ENCODE measurements at regions not wholly inside any gene's neighbourhood (a gene's known extent, or its start where the extent isn't known, plus 50 kb on each side); places are given as distances from the start of the nearest gene placed in this dataset.

DNA sequence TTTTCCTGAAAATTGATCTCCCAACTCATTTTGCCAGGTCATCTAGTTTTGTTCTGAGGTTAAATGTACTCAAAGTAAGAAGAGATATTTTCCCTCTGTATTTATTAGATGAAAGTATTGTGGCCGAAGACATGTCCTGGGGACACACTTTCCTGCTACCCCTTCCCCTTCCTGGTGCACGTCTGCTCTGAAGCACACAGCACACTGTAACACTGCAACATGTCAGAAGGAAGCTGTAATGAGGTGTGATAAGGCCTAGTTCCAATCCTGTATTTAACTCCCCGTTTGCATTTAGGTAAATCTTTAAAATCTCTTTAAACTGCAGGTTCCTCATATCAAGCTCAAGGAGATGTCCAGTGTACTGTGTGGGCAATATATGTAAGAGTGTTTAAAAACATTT lies 99.4 kb downstream of the HDGFL1 start:
- no peak for TF ChIP-seq KLF10 (tag by site-specific recombination; IDR thresholded peaks at IDR 0.05)
- TF ChIP-seq ZNF561 (tag by site-specific recombination; IDR thresholded peaks at IDR 0.05; ENCODE audit: borderline replicate concordance): no peak
- no peak for TF ChIP-seq PRDM1 (tag by site-specific recombination; IDR thresholded peaks at IDR 0.05)
- no peak for TF ChIP-seq PATZ1 (tag by site-specific recombination; IDR thresholded peaks at IDR 0.05)
- no peak overlapping the region for H3K27ac ChIP-seq (ENCODE audit: extremely low read depth, low read depth, low read length)
- CTCF ChIA-PET: no interaction called here
- no peaks in the 10 kb centered on the region for H3K9me3 ChIP-seq (ENCODE audit: control insufficient read depth, insufficient read depth, low read depth, low read length)
- POLR2A ChIA-PET: no interaction called here
- no peaks in the 10 kb centered on the region for H3K36me3 ChIP-seq (ENCODE audit: control insufficient read depth in 2 of 2, insufficient read depth in 1 of 2, low read length in 2 of 2)
- no peaks in the 10 kb centered on the region for H3K4me1 ChIP-seq (ENCODE audit: control insufficient read depth, insufficient read depth, low read length)
- no peak overlapping the region for H3K4me3 ChIP-seq (ENCODE audit: low read depth, low read length)

- CTCF ChIA-PET: interaction anchor here (0.6 kb wide), 2 partner anchors 1691 to 1711 kb away, joined by 3 to 4 read pairs; no protein-coding TSS in a partner anchor
- Histone ChIP-seq H3K9me3 (ENCODE audit: control insufficient read depth, insufficient read depth, low read depth, low read length) (no peaks in the 10 kb centered on the region), H3K4me3 (ENCODE audit: low read depth, low read length) (no peak overlapping the region), H3K4me1 (ENCODE audit: control insufficient read depth, insufficient read depth, low read length) (no peaks in the 10 kb centered on the region), H3K36me3 (ENCODE audit: control insufficient read depth in 2 of 2, insufficient read depth in 1 of 2, low read length in 2 of 2) (no peaks in the 10 kb centered on the region), H3K27ac (ENCODE audit: extremely low read depth, low read depth, low read length) (no peak overlapping the region)
- no peak for TF ChIP-seq ZNF16 (tag by site-specific recombination; IDR thresholded peaks at IDR 0.05; ENCODE audit: low read depth)
- TF ChIP-seq, protein P1, sequence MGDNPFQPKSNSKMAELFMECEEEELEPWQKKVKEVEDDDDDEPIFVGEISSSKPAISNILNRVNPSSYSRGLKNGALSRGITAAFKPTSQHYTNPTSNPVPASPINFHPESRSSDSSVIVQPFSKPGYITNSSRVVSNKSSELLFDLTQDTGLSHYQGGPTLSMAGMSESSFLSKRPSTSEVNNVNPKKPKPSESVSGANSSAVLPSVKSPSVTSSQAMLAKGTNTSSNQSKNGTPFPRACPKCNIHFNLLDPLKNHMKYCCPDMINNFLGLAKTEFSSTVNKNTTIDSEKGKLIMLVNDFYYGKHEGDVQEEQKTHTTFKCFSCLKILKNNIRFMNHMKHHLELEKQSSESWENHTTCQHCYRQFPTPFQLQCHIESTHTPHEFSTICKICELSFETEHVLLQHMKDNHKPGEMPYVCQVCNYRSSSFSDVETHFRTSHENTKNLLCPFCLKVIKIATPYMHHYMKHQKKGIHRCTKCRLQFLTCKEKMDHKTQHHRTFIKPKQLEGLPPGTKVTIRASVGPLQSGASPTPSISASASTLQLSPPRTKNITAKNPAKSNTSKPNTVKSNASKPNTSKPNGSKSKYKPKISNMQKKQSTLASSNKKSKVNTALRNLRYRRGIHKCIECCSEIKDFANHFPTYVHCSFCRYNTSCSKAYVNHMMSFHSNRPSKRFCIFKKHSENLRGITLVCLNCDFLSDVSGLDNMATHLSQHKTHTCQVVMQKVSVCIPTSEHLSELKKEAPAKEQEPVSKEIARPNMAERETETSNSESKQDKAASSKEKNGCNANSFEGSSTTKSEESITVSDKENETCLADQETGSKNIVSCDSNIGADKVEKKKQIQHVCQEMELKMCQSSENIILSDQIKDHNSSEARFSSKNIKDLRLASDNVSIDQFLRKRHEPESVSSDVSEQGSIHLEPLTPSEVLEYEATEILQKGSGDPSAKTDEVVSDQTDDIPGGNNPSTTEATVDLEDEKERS (tag by site-specific recombination; IDR thresholded peaks at IDR 0.05): no peak
- TF ChIP-seq ZNF239 (tag by site-specific recombination; IDR thresholded peaks at IDR 0.05): no peak
- no peak for TF ChIP-seq HOXC10 (CRISPR knock-in tag; IDR thresholded peaks at IDR 0.05)
- no peak for TF ChIP-seq ZEB2 (tag by site-specific recombination; IDR thresholded peaks at IDR 0.05)
- TF ChIP-seq ZNF548 (tag by site-specific recombination; IDR thresholded peaks at IDR 0.05): no peak
- POLR2A ChIA-PET: no interaction called here
These were observed 101.2 kb downstream of the HDGFL1 start for GRCh38 chr6:22670605-22671004.

DNA sequence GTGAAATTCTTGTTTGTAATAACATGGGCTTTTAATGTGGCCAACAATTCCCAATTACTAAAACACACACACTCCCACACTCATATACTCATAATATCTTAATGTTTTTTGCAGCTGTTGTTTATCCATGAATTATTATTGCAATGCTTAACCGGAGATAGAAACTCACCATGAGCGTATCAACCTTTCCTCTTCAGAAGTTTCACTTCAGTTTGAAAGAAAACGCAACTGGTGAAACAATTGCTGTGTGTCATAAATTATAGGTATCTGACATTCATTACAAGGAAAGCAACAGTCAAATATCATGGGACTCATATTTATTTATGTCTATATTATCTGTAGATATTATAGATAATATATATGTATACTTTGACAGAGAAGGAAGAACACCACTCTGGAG lies 104.1 kb downstream of the HDGFL1 start:
- no peaks in the 10 kb centered on the region; the same call in 1 of the 2 replicates for H3K9me3 ChIP-seq (ENCODE audit: control insufficient read depth, insufficient read depth, low read depth, low read length)
- no peak for TF ChIP-seq ZNF16 (tag by site-specific recombination; IDR thresholded peaks at IDR 0.05; ENCODE audit: low read depth)
- TF ChIP-seq, protein P2, sequence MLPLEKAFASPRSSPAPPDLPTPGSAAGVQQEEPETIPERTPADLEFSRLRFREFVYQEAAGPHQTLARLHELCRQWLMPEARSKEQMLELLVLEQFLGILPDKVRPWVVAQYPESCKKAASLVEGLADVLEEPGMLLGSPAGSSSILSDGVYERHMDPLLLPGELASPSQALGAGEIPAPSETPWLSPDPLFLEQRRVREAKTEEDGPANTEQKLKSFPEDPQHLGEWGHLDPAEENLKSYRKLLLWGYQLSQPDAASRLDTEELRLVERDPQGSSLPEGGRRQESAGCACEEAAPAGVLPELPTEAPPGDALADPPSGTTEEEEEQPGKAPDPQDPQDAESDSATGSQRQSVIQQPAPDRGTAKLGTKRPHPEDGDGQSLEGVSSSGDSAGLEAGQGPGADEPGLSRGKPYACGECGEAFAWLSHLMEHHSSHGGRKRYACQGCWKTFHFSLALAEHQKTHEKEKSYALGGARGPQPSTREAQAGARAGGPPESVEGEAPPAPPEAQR (tag by site-specific recombination; IDR thresholded peaks at IDR 0.05): no peak
- TF ChIP-seq ZNF398 (tag by site-specific recombination; IDR thresholded peaks at IDR 0.05): no peak
- no peak for TF ChIP-seq ZBTB26 (tag by site-specific recombination; optimal IDR thresholded peaks at IDR 0.05)
- no peak for TF ChIP-seq ZNF311 (tag by site-specific recombination; IDR thresholded peaks at IDR 0.05; ENCODE audit: borderline replicate concordance)
- no peak for TF ChIP-seq KLF10 (tag by site-specific recombination; IDR thresholded peaks at IDR 0.05)
- TF ChIP-seq GLIS1 (tag by site-specific recombination; IDR thresholded peaks at IDR 0.05): no peak
- no peak for TF ChIP-seq ZNF404 (tag by site-specific recombination; IDR thresholded peaks at IDR 0.05)
- H3K4me3 ChIP-seq (ENCODE audit: low read depth, low read length): no peak overlapping the region
- no peaks in the 10 kb centered on the region for H3K36me3 ChIP-seq (ENCODE audit: control insufficient read depth in 2 of 2, insufficient read depth in 1 of 2, low read length in 2 of 2)
- H3K27ac ChIP-seq (ENCODE audit: extremely low read depth, low read depth, low read length): no peak overlapping the region
- no peaks in the 10 kb centered on the region for H3K4me1 ChIP-seq (ENCODE audit: control insufficient read depth, insufficient read depth, low read length)
- ChIA-PET CTCF (no interaction called here), POLR2A (no interaction called here)
